IMR-90 (cell line): ENCODE measurements at regions not wholly inside any gene's neighbourhood (a gene's known extent, or its start where the extent isn't known, plus 50 kb on each side); places are given as distances from the start of the nearest gene placed in this dataset.
A peak's percentile ranks its signal among the peaks of the same experiment; 100 is the strongest.

Experiments
- ATAC-seq: fragments of 200-7000 bp; cut with Tn5 transposase; 2 replicates; pipeline ENCODE4 v1.9.1; 2020; ENCODE audit warnings: low read depth, mild to moderate bottlenecking, moderate library complexity
- BruUV-seq: library from RNA; stranded (reverse); fragments of 400-500 nt; replicated peaks from 2 replicates; lab custom pipeline; 2021; lab: Mats Ljungman, UMichigan
- CTCF ChIA-PET: fragments of 300-600 bp; formaldehyde crosslinking; extraction: SDS; loops from one replicate; lab custom pipeline; 2021; ENCODE audit warnings: antibody characterized with exemption; lab: Yijun Ruan, JAX
- POLR2A ChIA-PET: fragments of 300-600 bp; sonication (Branson Sonifier 250); formaldehyde crosslinking; loops from one replicate; lab custom pipeline; 2022; ENCODE audit warnings: antibody characterized with exemption; ENCODE audit not compliant: unreplicated experiment; lab: Charles Lee
- DNase-seq: peaks from one replicate; pipeline ENCODE4 v3.0.0; 2013
- H2AFZ ChIP-seq: replicated peaks from 2 replicates; pipeline ENCODE3; 2013; ENCODE audit warnings: low read length, mild to moderate bottlenecking; ENCODE audit not compliant: poor library complexity
- H2AK5ac ChIP-seq: 2 replicates; pipeline ENCODE4 v1.6.1; 2013; ENCODE audit warnings: low read depth, low read length, inconsistent platforms
- H2AK9ac ChIP-seq: replicated peaks from 2 replicates; pipeline ENCODE3; 2013; ENCODE audit warnings: mild to moderate bottlenecking, low read depth, low read length, moderate library complexity; ENCODE audit not compliant: poor library complexity
- H2BK120ac ChIP-seq: 2 replicates; pipeline ENCODE4 v1.6.1; 2013; ENCODE audit warnings: low read depth, low read length, inconsistent platforms
- H2BK15ac ChIP-seq: 3 replicates; pipeline ENCODE4 v1.6.1; 2013; ENCODE audit warnings: low read depth, low read length, inconsistent platforms
- H2BK20ac ChIP-seq: 2 replicates; pipeline ENCODE4 v1.6.1; 2013; ENCODE audit warnings: low read depth, mild to moderate bottlenecking, inconsistent platforms, low read length, moderate library complexity
- H2BK5ac ChIP-seq: 2 replicates; pipeline ENCODE4 v1.6.1; 2013; ENCODE audit warnings: mild to moderate bottlenecking, low read depth, low read length, inconsistent platforms; ENCODE audit not compliant: poor library complexity, severe bottlenecking
- H3K14ac ChIP-seq: replicated peaks from 2 replicates; pipeline ENCODE4 v1.6.1; 2013; ENCODE audit warnings: low read depth, low read length, inconsistent platforms
- H3K18ac ChIP-seq: 2 replicates; pipeline ENCODE4 v1.6.1; 2013; ENCODE audit warnings: low read depth, low read length, control low read depth
- H3K23ac ChIP-seq: 2 replicates; pipeline ENCODE4 v1.6.1; 2013; ENCODE audit warnings: low read depth, low read length, inconsistent platforms
- H3K27ac ChIP-seq: 2 replicates; pipeline ENCODE4 v1.5.1; 2013; ENCODE audit warnings: mild to moderate bottlenecking, control low read depth, low read length; ENCODE audit not compliant: insufficient read depth
- H3K27me3 ChIP-seq: 2 replicates; pipeline ENCODE4 v1.6.1; 2013; ENCODE audit warnings: low read length; ENCODE audit not compliant: control insufficient read depth, insufficient read depth
- H3K36me3 ChIP-seq: 2 replicates; pipeline ENCODE4 v1.6.1; 2013; ENCODE audit warnings: low read length, mixed read lengths; ENCODE audit not compliant: control insufficient read depth, insufficient read depth
- H3K4ac ChIP-seq: 2 replicates; pipeline ENCODE4 v1.6.1; 2013; ENCODE audit warnings: low read depth, low read length, inconsistent platforms
- H3K4me1 ChIP-seq: 2 replicates; pipeline ENCODE4 v1.6.1; 2013; ENCODE audit warnings: low read length, mixed read lengths; ENCODE audit not compliant: control insufficient read depth, insufficient read depth
- H3K4me2 ChIP-seq: 2 replicates; pipeline ENCODE4 v1.6.1; 2013; ENCODE audit warnings: low read depth, mild to moderate bottlenecking, control low read depth, low read length, moderate library complexity
- H3K4me3 ChIP-seq: 2 replicates; pipeline ENCODE4 v1.5.1; 2013; ENCODE audit warnings: low read depth, mild to moderate bottlenecking, control low read depth, low read length, moderate library complexity; ENCODE audit not compliant: insufficient read depth
- H3K56ac ChIP-seq: 2 replicates; pipeline ENCODE4 v1.6.1; 2013; ENCODE audit warnings: low read length, inconsistent platforms; ENCODE audit not compliant: insufficient read depth; ENCODE audit errors: extremely low read depth
- H3K79me1 ChIP-seq, 2 experiments: 2 replicates each; pipeline ENCODE4 v1.6.1; 2013; ENCODE audit warnings: low read length in 2 of 2, inconsistent platforms in 1 of 2, low read depth in 1 of 2
- H3K9ac ChIP-seq: 2 replicates; pipeline ENCODE4 v1.6.1; 2013; ENCODE audit warnings: low read depth, low read length, control low read depth
- H3K9me1 ChIP-seq: 2 replicates; pipeline ENCODE4 v1.6.1; 2013; ENCODE audit warnings: low read length, inconsistent platforms; ENCODE audit not compliant: insufficient read depth
- H3K9me3 ChIP-seq: 2 replicates; pipeline ENCODE4 v1.6.1; 2013; ENCODE audit warnings: low read length; ENCODE audit not compliant: control insufficient read depth, insufficient read depth
- H4K20me1 ChIP-seq: 2 replicates; pipeline ENCODE4 v1.6.1; 2013; ENCODE audit warnings: low read length, inconsistent platforms; ENCODE audit not compliant: insufficient read depth
- H4K5ac ChIP-seq: 2 replicates; pipeline ENCODE4 v1.6.1; 2013; ENCODE audit warnings: mild to moderate bottlenecking, low read depth, low read length, control low read depth
- H4K8ac ChIP-seq, 2 experiments: 2 replicates each; pipeline ENCODE4 v1.6.1; 2013; ENCODE audit warnings: low read depth in 2 of 2, low read length in 2 of 2, control low read depth in 1 of 2, inconsistent platforms in 1 of 2
- H4K91ac ChIP-seq: 2 replicates; pipeline ENCODE4 v1.6.1; 2013; ENCODE audit warnings: low read depth, low read length, inconsistent platforms; ENCODE audit not compliant: insufficient read depth
- BHLHE40 ChIP-seq: fragments of 150-350 bp; IDR thresholded peaks from 2 replicates; pipeline ENCODE4 v1.6.1; 2016; ENCODE audit warnings: mild to moderate bottlenecking, low read depth, low read length
- CHD1 ChIP-seq: IDR thresholded peaks from 2 replicates; pipeline ENCODE4 v1.6.1; 2012; ENCODE audit warnings: low read depth, low read length, improper control_type of control experiment
- MAZ ChIP-seq: IDR thresholded peaks from 2 replicates; pipeline ENCODE4 v1.6.1; 2012; ENCODE audit warnings: low read depth, mild to moderate bottlenecking, low read length, improper control_type of control experiment, moderate library complexity, borderline replicate concordance
- NFE2L2 ChIP-seq: fragments of 150-350 bp; IDR thresholded peaks from 2 replicates; pipeline ENCODE4 v1.6.1; 2016; ENCODE audit warnings: low read depth, mild to moderate bottlenecking, low read length
- POLR2A ChIP-seq: IDR thresholded peaks from 2 replicates; pipeline ENCODE4 v1.6.1; 2012; ENCODE audit warnings: mild to moderate bottlenecking, low read depth, low read length
- SMC3 ChIP-seq: fragments of 150-350 bp; IDR thresholded peaks from 2 replicates; pipeline ENCODE4 v1.6.1; 2016; ENCODE audit warnings: low read depth, mild to moderate bottlenecking, antibody characterized with exemption, low read length, moderate library complexity
- USF2 ChIP-seq: fragments of 150-350 bp; IDR thresholded peaks from 2 replicates; pipeline ENCODE4 v1.6.1; 2017; ENCODE audit warnings: mild to moderate bottlenecking, antibody characterized with exemption, low read length, low read depth
- WGBS, 2 experiments: methylation state at CpG; one replicate each; pipeline versions ENCODE4 v1.1.5 to v1.1.7; 2013; ENCODE audit warnings: missing lambda C conversion rate in 2 of 2; ENCODE audit not compliant: insufficient read length in 1 of 2; ENCODE audit errors: extremely low coverage in 2 of 2; 5-methylcytosine and 5-hydroxymethylcytosine counted together
- dilution Hi-C: fragments of 300-500 bp; cut with HindIII; formaldehyde crosslinking; loops from one replicate; pipeline ENCODE4 v1.14.3; 2018; ENCODE audit warnings: low sequenced_read_pairs; ENCODE audit not compliant: unreplicated experiment
- in situ Hi-C: fragments of 300-500 bp; cut with MboI; formaldehyde crosslinking; loops from 3 replicates; pipeline ENCODE4 v1.14.3; 2019; ENCODE audit warnings: low sequenced_read_pairs, inconsistent platforms, mixed read lengths
- intact Hi-C: fragments of 100-400 bp; cut with micrococcal nuclease; formaldehyde crosslinking; loops from 2 replicates; pipeline ENCODE4 v1.10.0; 2022
- TF ChIP-seq, protein P1 (sequence below): conservative IDR thresholded peaks from 2 replicates; pipeline ENCODE4 v1.5.1; 2012; ENCODE audit warnings: mild to moderate bottlenecking, low read depth, low read length, improper control_type of control experiment

DNA sequence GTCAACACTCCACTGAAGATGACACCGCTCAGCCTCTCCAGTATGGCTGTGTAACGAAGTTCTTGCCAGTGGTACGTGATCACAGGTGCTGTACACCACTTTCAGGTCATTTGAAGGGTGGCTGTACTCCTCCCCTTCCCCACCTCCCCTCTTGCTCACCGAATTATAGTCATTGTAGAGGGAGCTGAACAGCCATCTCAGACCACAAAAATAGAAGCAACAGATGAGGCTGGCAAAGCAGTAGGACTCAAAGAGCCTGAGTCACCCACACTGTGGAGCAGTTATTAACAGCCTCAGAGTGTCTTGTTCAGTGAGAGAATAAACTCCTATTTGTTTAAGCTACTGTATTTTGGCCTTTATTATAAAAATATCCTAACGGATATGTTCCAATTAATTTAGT, 192.5 kb upstream of the MCHR2 start:
- TF ChIP-seq SMC3 (no peak), NFE2L2 (no peak), BHLHE40 (no peak), POLR2A (no peak), CHD1 (no peak), MAZ (no peak), USF2 (no peak)
- TF ChIP-seq, protein P1, sequence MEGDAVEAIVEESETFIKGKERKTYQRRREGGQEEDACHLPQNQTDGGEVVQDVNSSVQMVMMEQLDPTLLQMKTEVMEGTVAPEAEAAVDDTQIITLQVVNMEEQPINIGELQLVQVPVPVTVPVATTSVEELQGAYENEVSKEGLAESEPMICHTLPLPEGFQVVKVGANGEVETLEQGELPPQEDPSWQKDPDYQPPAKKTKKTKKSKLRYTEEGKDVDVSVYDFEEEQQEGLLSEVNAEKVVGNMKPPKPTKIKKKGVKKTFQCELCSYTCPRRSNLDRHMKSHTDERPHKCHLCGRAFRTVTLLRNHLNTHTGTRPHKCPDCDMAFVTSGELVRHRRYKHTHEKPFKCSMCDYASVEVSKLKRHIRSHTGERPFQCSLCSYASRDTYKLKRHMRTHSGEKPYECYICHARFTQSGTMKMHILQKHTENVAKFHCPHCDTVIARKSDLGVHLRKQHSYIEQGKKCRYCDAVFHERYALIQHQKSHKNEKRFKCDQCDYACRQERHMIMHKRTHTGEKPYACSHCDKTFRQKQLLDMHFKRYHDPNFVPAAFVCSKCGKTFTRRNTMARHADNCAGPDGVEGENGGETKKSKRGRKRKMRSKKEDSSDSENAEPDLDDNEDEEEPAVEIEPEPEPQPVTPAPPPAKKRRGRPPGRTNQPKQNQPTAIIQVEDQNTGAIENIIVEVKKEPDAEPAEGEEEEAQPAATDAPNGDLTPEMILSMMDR = no peak
- ChIA-PET CTCF (no interaction called here), POLR2A (no interaction called here)
- H4K8ac ChIP-seq = 0 out of 4 replicates have a peak overlapping the region, but pooled peaks of 1 of the 2 experiments have one; percentile 20
- no peak overlapping the region for H3K14ac ChIP-seq
- no peak overlapping the region for H3K23ac ChIP-seq
- peaks cover 2% of the 10 kb centered on the region; the same call in 1 of the 2 replicates for H3K27me3 ChIP-seq
- no peak overlapping the region for H3K9ac ChIP-seq
- no peaks in the 10 kb centered on the region for H3K9me3 ChIP-seq
- peak overlapping the region; percentile 78 for H2AFZ ChIP-seq
- H3K9me1 ChIP-seq = no peaks in the 10 kb centered on the region; the same call in 1 of the 2 replicates
- no peak overlapping the region for H4K91ac ChIP-seq
- H3K27ac ChIP-seq = no peak overlapping the region
- H2BK5ac ChIP-seq = no peak overlapping the region
- H3K4ac ChIP-seq = 0 out of 2 replicates have a peak overlapping the region, but pooled peaks have one; percentile 29
- H3K36me3 ChIP-seq = no peaks in the 10 kb centered on the region
- no TSS peak for BruUV-seq
- H3K79me1 ChIP-seq = no peaks in the 10 kb centered on the region
- H3K4me3 ChIP-seq = no peak overlapping the region
- no peak overlapping the region for H3K18ac ChIP-seq
- dilution Hi-C loops = no loop called here
- no peak overlapping the region for H3K56ac ChIP-seq
- peaks cover 4% of the 10 kb centered on the region for H3K4me1 ChIP-seq
- H2AK5ac ChIP-seq = no peak overlapping the region
- in situ Hi-C loops = no loop called here
- H4K5ac ChIP-seq = no peak overlapping the region
- H2BK15ac ChIP-seq = no peak overlapping the region; the same call in 2 of the 3 replicates
- intact Hi-C loops = no loop called here
- peak overlapping the region; percentile 44 for H2AK9ac ChIP-seq
- peak; percentile 48 for DNase-seq
- no peak overlapping the region for H2BK120ac ChIP-seq
- peak; percentile 46; the same call in 1 of the 2 replicates for ATAC-seq
- H4K20me1 ChIP-seq = no peaks in the 10 kb centered on the region
- no CpG with 5 or more reads among the region's 5 CpGs for WGBS, 2 experiments
- H3K4me2 ChIP-seq = no peak overlapping the region
- H2BK20ac ChIP-seq = no peak overlapping the region
